Cerebellar nuclear complex (tissue), 1 donor: ENCODE measurements at regions not wholly inside any gene's neighbourhood (a gene's known extent, or its start where the extent isn't known, plus 50 kb on each side); places are given as distances from the start of the nearest gene placed in this dataset.
A peak's percentile ranks its signal among the peaks of the same experiment; 100 is the strongest.

Source experiments
- DNase-seq, 2 experiments: peaks; one replicate each; lab custom pipeline; 2025; lab: John Stamatoyannopoulos, UW

DNA sequence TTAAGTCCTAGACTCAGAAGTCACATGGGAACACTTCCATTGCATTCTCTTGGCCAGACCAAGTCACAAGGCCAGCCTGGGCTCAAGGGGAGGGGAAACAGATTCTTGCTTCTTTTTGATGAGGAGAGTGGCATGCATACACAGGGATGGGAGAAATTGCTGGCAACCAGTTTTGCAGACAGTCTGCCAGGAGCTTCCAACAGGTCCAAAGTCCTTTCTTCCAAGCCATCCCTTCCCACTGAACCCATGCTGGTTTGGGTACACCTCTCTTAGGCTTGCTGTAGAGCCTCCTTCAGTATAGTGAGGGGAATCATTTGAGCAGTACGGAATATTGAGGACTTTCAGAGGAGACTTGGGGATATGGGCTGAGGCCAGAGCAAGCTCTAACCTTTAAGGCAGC lies 267.8 kb downstream of the BCOR start:
- no peak for DNase-seq

DNA sequence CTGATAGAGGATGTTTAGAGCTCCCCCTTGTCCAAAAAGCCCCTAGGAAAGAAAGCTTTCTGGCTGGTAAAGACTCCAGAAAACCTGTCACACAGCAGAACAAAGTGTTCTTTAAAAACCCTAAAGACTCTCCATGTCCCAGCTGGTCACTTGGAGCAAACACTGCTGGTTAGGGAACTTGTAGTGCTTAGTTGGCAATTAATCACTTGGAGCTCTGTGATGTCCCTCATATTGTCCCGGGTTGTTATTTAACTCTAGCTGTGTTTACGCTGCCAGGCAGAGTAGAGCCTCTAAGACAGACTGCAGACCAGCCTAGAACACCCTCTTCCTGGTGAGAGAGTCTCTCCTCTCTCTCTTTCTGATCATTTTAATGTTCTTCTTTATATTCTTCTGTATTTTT lies 267.3 kb downstream of the BCOR start:
- no peak for DNase-seq

DNA sequence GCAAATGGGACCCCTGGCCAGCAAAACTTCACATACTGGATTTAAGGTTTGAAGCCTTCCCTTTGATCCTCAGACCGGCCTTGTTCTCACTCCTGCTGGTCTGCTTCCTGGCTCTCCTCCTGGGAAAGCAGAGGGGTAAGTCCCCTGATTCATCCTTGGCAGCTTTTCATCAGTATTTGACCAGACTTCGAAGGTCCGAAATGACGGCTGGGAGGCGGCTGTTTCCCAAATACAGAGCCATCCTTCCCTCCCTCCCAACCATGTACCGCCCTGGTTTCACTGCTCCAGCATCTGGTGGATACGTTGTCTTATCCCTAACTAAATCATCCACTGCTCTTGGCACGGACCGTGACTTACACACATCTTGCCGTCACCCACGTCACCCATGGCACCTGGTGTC lies 265.5 kb downstream of the BCOR start:
- DNase-seq: no peak

DNA sequence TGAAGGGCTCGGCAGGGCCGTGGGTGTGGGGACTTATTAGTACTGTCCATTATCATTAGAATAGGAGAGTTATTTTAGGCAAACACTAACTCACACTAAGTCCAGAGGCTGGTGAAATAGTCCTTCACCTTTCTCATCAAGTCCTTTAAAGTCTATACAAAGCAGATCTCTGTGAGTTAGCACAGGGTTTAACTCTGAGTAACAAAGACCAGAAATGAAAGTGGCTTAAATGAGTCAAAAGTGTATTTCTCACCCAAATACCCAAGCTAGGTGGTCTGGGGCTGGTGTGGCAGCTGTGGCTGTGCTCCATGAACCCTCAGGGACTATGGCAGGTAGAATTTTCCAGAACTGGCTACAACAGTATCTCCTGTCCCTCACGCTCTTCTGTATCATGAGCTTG lies 263.2 kb downstream of the BCOR start:
- no peak for DNase-seq

DNA sequence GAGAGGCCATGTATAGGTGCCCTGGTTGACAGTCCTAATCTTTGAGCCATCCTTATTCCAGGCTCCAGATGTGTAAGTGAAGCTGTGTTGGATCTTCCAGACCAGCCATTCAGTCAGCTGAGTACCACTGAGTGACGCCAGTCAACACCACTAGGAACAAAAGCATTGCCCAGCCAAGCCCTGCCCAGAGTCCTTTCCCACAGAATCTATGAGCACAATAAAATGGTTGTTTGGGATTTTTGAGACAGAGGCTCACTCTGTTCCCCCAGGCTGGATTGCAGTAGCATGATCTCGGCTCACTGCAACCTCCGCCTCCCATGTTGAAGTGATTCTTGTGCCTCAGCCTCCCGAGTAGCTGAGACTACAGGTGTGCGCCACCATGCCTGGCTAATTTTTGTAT lies 262.5 kb downstream of the BCOR start:
- DNase-seq: no peak

DNA sequence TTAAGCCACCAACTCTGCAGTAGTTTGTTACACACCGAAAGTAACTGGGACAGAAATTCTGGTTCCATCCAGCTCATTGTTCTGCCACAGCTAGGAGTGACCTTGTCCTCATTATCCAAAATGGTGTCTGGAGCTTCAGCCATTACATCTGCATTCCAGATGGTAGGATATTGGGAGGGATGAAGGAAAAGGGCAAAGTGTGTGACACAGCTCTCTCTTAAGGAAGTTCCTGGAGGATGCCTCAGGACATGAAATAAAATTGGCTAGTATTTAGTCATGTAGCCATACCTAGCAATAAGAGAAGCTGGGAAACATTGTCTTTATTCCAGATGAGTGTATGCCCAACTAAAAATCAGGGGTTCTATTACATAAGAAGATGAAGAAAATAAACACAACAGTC lies 262.0 kb downstream of the BCOR start:
- no peak for DNase-seq

DNA sequence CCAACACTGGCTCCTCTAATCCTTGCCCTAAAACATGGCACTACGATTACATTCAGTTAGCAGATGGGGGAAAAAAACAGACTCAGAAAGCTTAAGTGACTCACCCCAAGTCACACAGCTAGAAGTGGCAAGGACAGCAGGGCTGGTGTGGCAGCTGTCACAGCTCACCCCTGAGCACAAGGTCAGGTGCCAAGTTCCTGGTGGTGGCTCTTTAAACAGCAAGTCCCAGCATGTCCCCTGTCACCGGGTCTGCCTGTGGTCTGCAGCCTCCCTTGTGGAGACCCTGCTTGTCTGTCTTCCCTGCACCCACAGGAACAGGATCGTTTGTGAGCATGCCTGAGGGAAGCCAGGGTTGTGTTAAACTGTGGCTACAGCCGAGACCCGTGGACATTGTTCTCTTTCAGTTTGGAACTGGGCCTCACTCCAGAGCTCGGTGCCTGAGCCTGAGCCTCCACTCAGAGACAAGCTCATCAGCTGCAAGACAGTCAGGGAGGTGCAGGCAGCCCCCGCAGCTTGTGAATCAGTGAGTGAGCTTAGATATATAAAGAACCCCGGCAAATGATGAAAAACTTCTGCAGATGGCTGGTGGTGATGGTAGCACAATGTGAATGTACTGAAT lies 260.8 kb downstream of the BCOR start:
- DNase-seq: peak in 1 of 2 experiments; percentile 1

DNA sequence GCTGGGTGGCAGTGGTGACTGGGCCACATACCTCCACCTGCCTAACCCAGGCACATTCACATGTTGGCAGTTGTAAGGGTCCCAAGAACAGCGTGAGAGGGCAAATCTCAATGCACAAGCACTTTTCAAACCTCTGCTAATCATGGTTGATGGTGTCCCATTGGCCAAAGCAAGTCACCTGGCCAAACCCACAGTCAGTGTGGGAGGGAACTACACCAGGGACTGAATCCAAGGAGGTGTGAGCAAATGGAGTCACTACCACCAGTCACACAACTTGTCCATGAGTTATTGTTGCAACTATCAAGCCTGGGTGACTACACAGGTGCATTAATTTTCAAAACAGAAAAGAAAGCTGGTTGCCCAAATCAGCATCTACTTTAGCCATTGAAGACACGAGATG lies 260.1 kb downstream of the BCOR start:
- DNase-seq: no peak

DNA sequence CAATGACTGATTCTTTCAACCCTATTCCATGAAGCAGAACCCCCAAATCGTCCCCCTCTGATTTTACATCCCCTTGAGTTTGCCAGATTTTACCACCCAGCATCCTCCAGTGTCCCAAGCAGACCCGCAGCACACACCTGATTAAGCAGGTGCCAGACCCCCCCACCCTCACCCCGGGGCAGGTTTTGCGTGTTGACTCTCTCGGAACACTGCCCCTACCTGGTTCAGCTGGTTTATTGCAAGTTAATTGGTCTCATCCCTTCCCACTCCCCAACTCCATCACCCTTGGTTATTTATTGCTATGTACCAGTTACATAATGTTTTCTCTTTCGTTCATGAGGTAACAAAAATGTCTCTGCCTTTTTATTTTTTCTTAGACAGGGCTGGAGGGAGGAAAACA lies 258.4 kb downstream of the BCOR start:
- DNase-seq: no peak

DNA sequence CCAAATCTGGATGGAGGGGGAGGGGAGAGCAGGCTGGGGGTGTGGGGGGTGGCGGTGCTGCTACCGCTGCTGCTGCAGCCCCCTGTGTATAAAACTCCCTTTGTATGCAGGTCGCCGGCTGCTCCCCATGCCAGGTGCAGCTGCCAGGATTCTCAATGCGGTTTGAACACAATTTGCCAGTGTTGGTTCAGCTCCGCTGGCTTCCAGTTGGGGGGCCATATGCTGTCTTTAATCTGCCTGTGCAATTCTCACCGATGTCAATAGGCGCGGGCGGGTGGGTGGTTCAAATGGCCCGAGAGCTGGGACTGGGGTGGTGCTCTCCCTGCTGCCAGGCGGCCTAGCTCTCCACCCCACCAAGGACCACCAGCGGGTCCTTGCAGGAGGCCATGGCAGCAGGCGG lies 257.6 kb downstream of the BCOR start:
- no peak for DNase-seq

DNA sequence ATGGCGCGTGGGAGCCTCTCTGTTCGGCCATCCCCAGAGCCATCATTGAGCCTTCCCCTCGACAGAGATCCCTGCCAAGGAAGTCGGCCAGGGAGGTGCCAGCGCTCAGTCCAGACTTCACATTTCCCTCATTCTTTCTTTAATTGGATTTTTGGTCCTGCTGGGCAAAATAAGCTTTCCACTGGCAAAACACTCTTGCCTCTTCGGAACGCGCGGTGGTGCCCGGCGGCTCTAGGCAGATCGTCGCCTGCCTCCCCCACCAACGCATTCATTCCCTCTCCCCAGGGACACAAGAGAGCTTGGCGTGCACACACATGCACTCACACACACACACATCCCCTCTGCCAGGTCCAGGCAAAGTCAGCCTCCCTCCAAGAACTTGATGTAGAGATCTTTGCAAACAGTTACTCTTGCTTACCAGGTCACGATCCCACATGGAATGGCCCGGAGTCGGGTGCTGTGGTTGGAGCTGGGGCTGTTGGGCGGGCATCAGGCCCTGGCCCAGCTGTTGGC lies 257.1 kb downstream of the BCOR start:
- no peak for DNase-seq

DNA sequence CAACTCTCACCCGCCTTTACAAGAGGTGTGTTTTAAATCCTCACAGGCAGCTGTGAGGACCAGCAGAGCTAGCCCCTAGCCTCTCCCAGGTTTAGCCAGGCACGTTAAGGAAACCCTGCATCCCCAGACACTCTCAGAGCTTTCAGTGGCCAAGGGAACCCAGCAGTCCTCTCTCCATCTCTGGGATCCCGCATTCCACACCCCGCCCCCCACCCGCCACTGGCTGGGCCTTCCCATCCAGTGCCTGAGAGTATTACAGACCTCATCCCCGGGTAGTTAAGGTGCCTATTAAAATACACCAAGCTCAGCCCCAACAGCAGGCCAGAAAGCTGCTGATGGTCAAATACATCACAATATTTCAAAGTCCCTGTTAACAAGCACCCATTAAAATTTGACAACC lies 256.2 kb downstream of the BCOR start:
- no peak for DNase-seq

DNA sequence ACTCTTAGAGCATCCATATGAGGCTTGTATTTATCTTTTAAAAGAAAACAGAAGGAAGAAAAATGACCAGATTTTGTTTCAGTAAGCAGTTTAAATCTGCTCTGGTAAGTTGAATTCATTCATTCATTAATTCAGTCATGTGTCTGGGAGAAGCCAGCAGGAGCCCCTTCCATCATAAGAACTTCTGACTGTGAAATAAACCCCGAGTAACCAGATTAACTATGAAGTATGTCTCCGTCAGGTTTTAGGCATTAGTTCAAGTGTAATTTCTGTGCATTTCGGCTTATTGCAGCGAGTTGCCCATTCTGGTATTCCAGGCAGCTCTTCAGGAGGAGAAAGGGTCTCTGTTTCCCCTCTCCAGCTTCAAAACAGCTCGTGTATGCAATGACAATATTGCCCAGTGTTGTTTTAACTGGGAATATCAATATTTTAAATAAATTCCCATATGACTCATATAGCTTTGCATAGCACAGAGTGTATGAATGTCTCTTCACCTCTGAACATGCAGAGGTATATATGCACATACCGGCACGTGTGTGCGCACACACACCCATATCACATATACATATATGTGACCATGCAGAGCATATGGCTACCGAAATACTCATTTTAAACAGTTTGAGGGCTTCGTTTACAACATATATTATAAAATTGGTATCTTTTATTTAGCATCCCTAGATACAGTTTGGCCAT lies 255.3 kb downstream of the BCOR start:
- no peak for DNase-seq

DNA sequence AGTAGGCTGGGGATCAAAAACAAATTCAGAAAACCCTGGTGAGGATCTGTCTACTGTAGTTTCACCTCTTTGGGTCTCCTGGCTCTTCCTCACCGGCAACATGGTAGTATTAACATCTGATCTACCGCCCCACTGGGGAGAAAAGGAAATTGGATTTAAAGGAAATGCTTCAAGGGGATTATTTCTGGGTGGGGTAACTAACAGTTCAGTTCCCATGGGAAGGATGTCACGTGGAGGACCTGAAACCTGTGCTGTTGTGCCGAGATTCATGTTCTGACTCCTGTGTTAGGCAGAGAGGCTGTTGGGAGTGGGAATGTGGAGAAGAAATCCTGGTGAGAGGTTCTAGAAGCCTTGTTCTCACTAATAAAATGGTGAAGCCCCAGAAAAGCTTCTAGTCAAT lies 254.4 kb downstream of the BCOR start:
- DNase-seq: no peak

DNA sequence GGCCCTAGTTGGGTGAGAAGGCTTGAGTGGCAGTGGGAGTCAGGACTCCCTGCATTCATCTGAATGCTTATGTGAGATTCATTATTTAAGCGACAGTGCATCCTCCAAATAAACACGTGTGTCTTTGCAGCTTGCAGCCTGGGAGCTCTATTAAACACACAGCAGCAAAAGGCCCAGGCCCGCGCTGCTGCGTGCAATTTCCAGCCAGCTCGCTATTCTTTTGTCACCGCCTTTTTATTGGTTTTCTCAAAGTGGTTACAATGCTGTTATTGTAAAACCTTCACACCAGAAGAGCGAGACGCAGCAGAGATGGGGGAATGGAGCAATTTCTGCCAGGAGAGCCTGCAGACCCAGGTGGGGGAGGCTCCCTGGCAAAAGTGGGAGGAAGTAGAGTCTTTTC lies 252.5 kb downstream of the BCOR start:
- no peak for DNase-seq

DNA sequence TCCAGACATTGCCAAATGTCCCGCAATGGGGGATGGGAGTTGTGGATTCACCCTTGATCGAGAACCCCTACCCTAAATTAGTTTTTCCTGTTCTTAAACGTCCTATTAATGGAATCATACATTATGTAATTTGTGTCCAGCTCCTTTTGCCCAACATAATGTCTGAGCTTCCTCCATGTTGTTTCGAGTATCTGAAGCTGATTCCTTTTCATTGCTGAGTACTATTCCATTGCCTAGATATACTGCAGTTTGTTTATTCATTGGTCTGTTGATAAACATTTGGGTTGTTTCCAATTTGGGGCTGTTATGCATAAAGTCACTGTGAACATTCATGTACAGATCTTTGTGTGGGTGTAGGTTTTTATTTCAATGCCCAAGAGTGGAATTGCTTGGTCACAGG lies 251.3 kb downstream of the BCOR start:
- DNase-seq: no peak

DNA sequence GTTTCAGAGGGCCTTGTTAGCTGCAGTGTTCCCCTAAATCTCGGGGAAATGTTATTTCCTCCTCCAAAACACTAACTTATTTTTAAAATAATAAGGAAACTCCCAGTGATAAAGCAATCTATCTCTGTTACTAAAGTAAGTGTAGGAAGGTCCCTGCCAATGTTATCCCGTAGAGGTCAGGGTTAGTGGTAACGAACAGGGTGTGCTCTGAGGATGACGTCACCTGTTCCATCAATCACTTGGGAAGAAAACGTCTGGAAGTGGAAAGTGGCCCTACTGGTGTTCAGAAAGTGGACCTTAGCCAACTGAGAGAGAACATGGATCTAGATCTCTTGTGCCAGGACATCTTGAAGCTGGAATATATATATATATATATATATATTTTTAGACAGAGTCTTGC lies 249.5 kb downstream of the BCOR start:
- DNase-seq: no peak

DNA sequence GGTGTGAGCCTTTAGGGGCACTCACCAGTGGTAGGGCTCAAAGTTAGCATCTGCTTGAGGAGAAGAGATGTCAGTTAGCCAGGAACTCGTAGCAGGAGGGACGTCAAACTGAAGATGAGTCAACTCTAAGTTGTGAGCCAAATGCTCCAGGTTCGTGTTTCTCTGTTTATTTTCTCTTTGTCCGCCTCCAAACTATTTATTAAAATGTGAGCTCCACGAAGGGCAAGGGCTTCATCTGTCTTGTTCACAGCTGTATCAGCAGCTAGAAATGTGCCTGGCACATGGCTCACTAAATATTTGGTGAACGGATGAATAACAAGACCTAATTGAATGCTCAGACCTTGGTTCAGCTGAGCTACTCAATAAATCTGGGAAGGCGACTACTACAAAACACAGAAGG lies 248.9 kb downstream of the BCOR start:
- no peak for DNase-seq

DNA sequence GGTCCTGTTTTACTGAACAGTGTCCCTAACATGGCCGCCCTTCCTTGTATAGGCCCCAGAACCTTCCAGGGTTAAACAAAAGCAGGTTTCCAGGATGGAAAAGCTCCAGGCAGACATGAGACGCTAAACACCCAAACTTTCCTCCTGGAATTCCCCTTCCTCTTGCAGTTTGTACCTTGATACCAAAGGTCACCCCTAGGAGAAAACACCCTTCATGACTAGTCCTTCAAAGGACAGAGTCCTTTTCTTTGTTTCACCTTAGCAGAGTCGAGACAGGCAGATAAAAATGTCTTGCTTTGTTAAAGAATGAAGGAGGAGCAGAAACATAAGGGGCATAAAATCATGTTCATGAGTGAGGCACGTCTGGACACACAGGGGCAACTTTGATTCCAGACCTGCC lies 247.5 kb downstream of the BCOR start:
- DNase-seq: no peak

DNA sequence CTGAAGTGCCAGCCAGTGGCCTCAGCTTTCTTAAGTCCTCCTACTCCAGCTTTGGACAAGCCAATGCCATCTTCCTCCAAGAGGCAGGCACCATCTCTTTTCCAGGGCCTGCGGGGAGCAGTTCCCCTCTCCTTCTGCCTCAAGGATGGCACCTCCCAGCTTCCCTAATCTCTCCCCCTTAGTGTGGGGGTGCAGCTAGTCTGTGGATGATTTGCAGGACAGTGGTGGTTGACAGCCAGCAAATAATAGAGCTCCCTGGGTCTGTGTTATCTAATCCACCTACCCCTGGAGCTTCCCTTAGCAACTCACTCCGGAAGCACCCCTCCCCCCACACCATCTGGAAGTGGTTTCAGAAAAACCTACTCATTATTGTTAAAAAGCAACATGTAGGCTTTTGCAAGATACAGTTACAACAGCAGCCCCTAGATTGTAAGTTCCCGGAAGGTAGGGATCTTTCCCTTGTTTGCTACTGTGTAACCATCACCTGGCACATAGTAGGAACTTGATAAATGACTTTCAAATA lies 247.1 kb downstream of the BCOR start:
- DNase-seq: no peak

DNA sequence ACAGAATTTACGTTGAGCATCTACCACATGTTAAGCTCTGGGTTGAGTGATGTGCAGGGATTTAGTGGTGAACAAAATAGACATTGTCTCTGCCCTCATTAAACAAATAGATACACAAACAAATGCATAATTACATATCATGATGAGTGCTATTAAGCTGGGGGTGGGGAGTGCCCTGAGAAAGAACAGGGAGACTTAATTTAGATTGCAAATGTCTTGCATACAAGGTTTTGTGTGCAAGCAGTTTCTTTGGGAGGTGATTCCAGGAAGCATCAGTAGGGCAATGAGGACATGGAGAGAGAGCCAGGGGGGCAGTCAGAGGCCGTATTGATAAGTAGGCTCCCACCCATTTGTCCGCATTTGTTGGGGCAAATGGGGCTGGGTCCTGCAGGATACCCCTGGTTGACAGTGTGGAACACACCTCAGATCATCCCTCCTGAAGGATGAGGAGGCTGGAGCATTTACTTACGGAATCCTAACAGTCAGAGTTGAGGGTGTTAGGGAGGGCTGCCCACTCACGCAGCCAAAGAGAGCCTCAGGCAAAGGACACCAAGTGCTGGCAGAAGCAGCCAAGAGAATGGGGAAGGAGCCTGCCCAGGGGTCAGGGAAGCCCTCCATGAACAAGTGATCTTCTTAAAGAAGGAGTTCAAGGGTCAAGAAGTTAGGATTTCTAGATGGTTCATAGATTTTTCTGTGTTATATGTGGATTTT lies 245.9 kb downstream of the BCOR start:
- no peak for DNase-seq

DNA sequence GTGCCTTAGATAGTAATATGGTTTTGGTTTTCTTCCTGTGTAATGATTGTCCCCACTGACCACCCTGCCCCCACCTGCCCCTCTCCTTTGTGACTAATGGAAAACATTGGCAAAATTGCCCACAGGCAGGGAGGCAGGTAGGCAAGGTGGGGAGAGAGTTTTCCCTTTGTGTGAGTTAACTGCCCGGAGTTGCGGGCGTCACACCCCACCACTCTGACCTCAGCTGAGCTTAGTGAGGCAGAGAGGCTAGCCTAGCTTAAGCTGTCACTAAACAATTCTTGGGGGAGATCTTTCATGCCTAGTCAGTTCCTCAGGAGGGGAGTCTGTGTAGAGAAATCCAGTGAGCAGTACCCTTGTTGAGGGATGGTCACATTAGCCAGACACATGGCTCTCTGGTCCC lies 245.3 kb downstream of the BCOR start:
- no peak for DNase-seq

DNA sequence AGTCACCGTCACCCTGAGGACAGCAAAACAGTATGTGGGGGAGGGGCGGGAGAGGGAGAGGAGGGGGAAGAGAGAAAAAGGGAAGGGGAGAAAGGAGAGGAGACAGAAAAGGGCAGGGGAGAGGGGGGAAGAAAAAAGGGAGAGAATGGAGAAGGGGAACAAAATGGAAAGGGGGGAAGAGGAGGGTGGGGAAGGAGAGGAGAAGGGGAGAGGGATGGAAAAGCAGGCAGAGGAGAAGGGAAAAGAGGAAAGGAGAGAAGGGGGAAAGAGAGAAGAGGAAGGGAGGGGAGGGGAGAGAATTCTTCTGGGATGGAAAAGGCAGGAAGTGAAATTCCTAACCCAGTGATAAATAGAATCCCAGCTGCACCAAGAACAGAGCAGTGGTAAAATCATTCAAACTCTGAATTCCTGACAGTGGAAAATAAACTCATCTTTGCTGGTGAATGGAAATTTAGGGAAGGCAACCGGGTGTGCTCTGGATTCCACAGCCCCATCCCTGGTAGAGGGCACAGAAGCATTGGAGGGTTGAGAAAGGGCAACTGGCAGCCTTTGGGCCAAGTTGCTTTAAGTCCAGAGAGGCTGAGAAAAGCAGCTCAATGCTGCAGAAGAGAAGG lies 244.2 kb downstream of the BCOR start:
- no peak for DNase-seq
